ENCODE measurements at regions not wholly inside any gene's neighbourhood (a gene's known extent, or its start where the extent isn't known, plus 50 kb on each side); places are given as distances from the start of the nearest gene placed in this dataset.

DNA sequence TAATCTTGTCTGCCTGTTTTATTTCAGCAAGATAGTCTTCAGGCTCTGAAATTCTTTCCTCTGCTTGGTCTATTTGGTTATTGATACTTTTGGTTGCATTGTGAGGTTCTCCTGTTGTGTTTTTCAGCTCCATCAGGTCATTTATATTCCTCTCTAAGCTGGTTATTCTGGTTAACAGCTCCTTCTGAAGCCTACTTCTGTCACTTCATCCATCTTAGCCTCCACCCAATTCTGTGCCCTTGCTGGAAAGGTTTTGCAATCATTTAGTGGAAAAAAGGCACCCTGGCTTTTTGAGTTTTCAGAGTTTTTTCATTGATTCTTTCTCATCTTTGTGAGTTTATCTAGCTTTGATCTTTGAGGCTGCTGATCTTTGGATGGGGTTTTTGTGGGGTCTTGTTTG is 647.7 kb downstream of the SPRY1 start:
- Histone ChIP-seq H2AFZ (no peak overlapping the region), H3K4me3 (no peak overlapping the region), H3K9me3 (ENCODE audit: low read depth) (no peaks in the 10 kb centered on the region), H3F3A (ENCODE audit: insufficient read depth) (no peaks in the 10 kb centered on the region), H3K9ac (no peak overlapping the region), H3K9me2 (ENCODE audit: insufficient read depth) (no peaks in the 10 kb centered on the region), H3K79me2 (ENCODE audit: insufficient read depth) (no peaks in the 10 kb centered on the region), H3K27me3 (replicated peaks; ENCODE audit: insufficient read depth) (no peaks in the 10 kb centered on the region), H4K20me1 (ENCODE audit: insufficient read depth) (no peaks in the 10 kb centered on the region), H3K4me2 (ENCODE audit: unreplicated experiment) (no peak overlapping the region), H3K36me3 (ENCODE audit: low read depth) (no peaks in the 10 kb centered on the region), H3K4me1 (ENCODE audit: insufficient read depth) (no peaks in the 10 kb centered on the region), H3K27ac (no peak overlapping the region)
- in situ Hi-C loops (cut with MboI) = no loop called here
- no peak for DNase-seq
- no peak for TF ChIP-seq EZH2 (IDR thresholded peaks at IDR 0.05; ENCODE audit: insufficient read depth, poor library complexity, severe bottlenecking)
- no peak for TF ChIP-seq EZH2phosphoT487 (IDR thresholded peaks at IDR 0.05; ENCODE audit: insufficient read depth, low read depth)

DNA sequence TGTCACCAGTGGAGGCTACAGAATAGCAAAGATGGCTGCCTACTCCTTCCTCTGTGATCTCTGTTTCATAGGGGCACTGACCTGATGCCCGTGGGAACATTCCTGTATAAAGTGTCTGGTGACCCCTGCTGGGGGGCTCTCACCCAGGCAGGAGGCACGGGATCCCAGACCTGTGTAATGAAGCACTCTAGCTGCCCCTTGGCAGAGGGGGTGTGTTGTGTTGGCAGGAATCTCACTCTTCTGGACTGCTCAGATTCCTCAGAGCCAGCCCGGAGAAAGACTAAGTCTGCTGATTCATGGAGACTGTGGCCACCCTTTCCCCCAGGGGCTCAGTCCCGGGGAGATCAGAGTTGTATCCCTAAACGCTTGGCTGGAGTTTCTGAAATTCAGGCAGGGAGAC is 648.3 kb downstream of the SPRY1 start:
- Histone ChIP-seq H3K79me2 (ENCODE audit: insufficient read depth) (no peaks in the 10 kb centered on the region), H3K9me2 (ENCODE audit: insufficient read depth) (no peaks in the 10 kb centered on the region), H3F3A (ENCODE audit: insufficient read depth) (no peaks in the 10 kb centered on the region), H3K4me3 (no peak overlapping the region), H3K27ac (no peak overlapping the region), H3K4me1 (ENCODE audit: insufficient read depth) (no peaks in the 10 kb centered on the region), H3K36me3 (ENCODE audit: low read depth) (no peaks in the 10 kb centered on the region), H4K20me1 (ENCODE audit: insufficient read depth) (no peaks in the 10 kb centered on the region), H2AFZ (no peak overlapping the region), H3K27me3 (replicated peaks; ENCODE audit: insufficient read depth) (no peaks in the 10 kb centered on the region), H3K4me2 (ENCODE audit: unreplicated experiment) (no peak overlapping the region), H3K9ac (no peak overlapping the region), H3K9me3 (ENCODE audit: low read depth) (no peaks in the 10 kb centered on the region)
- in situ Hi-C loops (cut with MboI) = no loop called here
- no peak for TF ChIP-seq EZH2phosphoT487 (IDR thresholded peaks at IDR 0.05; ENCODE audit: insufficient read depth, low read depth)
- no peak for TF ChIP-seq EZH2 (IDR thresholded peaks at IDR 0.05; ENCODE audit: insufficient read depth, poor library complexity, severe bottlenecking)
- WGBS, 2 experiments (ENCODE audit: low coverage in 1 of 2, low lambda C conversion rate in 2 of 2, missing lambda C conversion rate in 2 of 2) = 65 to 75% methylated on average over 5 of the region's 5 CpGs
- DNase-seq = no peak

DNA sequence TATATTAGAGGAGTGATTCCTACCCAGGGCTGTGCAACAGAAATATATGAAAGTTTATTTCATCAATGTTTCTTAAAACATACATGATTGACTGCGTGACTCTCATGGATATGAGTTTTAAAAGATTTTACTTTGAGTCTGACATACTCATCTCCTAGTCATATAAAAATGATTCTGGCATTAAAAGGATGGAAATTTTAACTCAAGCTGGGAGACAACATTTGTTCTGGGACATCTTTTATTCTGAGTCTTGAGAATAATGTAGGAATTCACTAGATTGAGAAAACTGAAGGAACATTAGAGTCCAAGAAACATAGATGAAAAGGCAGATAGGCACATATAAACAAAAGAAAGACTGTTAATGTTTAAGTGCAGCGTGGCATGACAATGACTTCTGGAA is 649.6 kb downstream of the SPRY1 start:
- Histone ChIP-seq H3K79me2 (ENCODE audit: insufficient read depth) (no peaks in the 10 kb centered on the region), H3K4me1 (ENCODE audit: insufficient read depth) (no peaks in the 10 kb centered on the region), H3K27ac (no peak overlapping the region), H3K4me2 (ENCODE audit: unreplicated experiment) (no peak overlapping the region), H3F3A (ENCODE audit: insufficient read depth) (no peaks in the 10 kb centered on the region), H4K20me1 (ENCODE audit: insufficient read depth) (no peaks in the 10 kb centered on the region), H2AFZ (no peak overlapping the region), H3K27me3 (replicated peaks; ENCODE audit: insufficient read depth) (no peaks in the 10 kb centered on the region), H3K9ac (no peak overlapping the region), H3K4me3 (no peak overlapping the region), H3K9me2 (ENCODE audit: insufficient read depth) (no peaks in the 10 kb centered on the region), H3K9me3 (ENCODE audit: low read depth) (no peaks in the 10 kb centered on the region), H3K36me3 (ENCODE audit: low read depth) (no peaks in the 10 kb centered on the region)
- TF ChIP-seq EZH2 (IDR thresholded peaks at IDR 0.05; ENCODE audit: insufficient read depth, poor library complexity, severe bottlenecking) = no peak
- no peak for TF ChIP-seq EZH2phosphoT487 (IDR thresholded peaks at IDR 0.05; ENCODE audit: insufficient read depth, low read depth)
- 58 to 68% methylated on average over 2 of the region's 2 CpGs for WGBS, 2 experiments (ENCODE audit: low coverage in 1 of 2, low lambda C conversion rate in 2 of 2, missing lambda C conversion rate in 2 of 2)
- in situ Hi-C loops (cut with MboI) = no loop called here
- no peak for DNase-seq

DNA sequence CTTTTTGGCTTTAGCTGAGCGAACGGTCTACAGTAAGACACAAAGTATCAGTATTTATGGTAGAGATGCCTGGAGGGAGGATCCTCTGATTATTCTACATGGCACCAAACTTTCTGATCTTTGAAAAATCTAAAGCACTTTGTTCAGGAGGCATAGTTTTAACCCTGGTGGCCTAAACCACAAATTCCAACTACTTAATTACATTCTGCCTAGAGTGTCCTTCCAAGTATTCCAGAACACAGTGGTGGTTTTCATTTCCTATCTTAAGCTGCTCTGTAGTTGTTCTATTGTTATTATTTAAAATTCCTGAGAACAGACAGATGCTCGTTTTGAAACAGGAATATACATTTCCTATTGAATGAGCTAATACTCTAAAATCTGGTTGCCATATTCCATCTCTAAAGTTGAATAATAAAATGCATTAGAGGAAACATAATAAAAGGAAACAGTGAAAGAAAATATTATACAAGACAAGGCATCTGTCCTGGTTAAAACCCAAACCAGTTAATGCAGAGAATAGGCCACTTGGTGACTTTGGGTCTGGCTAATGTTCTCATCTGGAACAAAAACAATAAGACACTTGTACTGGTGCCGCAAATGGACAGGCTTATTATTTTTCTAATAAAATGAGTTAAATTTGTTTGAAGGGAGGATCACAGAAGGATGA is 657.4 kb downstream of the SPRY1 start:
- 0 out of 2 replicates have a peak, but pooled peaks cover 5% of the 10 kb centered on the region for H3K4me1 ChIP-seq (ENCODE audit: insufficient read depth)
- no peak for DNase-seq
- H3K9me3 ChIP-seq (ENCODE audit: low read depth) = no peaks in the 10 kb centered on the region
- TF ChIP-seq EZH2phosphoT487 (IDR thresholded peaks at IDR 0.05; ENCODE audit: insufficient read depth, low read depth) (no peak), EZH2 (IDR thresholded peaks at IDR 0.05; ENCODE audit: insufficient read depth, poor library complexity, severe bottlenecking) (no peak)
- no peaks in the 10 kb centered on the region for H3K36me3 ChIP-seq (ENCODE audit: low read depth)
- H3F3A ChIP-seq (ENCODE audit: insufficient read depth) = no peaks in the 10 kb centered on the region
- no peak overlapping the region for H3K4me2 ChIP-seq (ENCODE audit: unreplicated experiment)
- no peak overlapping the region for H2AFZ ChIP-seq
- in situ Hi-C loops (cut with MboI) = no loop called here
- no peaks in the 10 kb centered on the region for H3K9me2 ChIP-seq (ENCODE audit: insufficient read depth)
- no peak overlapping the region for H3K27ac ChIP-seq
- no peak overlapping the region for H3K4me3 ChIP-seq
- H3K9ac ChIP-seq = no peak overlapping the region
- H3K79me2 ChIP-seq (ENCODE audit: insufficient read depth) = no peaks in the 10 kb centered on the region
- WGBS, 2 experiments (ENCODE audit: low coverage in 1 of 2, low lambda C conversion rate in 2 of 2, missing lambda C conversion rate in 2 of 2) = 78 to 90% methylated on average over 4 of the region's 4 CpGs
- no peaks in the 10 kb centered on the region for H4K20me1 ChIP-seq (ENCODE audit: insufficient read depth)
- no peaks in the 10 kb centered on the region for H3K27me3 ChIP-seq (replicated peaks; ENCODE audit: insufficient read depth)

DNA sequence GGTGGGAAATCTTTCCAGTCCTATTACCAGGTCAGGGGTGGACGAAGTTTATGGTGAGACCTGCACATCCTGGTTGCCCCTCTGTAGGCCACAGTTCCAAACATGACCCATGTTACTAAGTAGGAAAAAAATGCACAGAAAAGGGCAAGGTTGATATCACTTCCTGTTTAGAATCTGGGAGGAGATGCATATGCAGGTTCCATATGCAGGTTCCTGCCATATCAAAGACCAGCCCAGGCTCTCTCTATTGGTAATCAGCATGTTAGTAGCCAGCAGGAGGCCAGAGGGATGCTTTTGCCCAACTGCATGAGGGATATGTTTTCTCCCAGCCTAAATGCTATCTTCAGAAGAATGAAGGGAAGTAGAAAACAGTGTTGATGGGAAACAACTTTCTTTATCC is 657.2 kb downstream of the ANKRD50 start:
- Histone ChIP-seq H3K9ac (no peak overlapping the region), H3K9me2 (ENCODE audit: insufficient read depth) (no peaks in the 10 kb centered on the region), H3K9me3 (ENCODE audit: low read depth) (no peaks in the 10 kb centered on the region), H3K4me2 (ENCODE audit: unreplicated experiment) (no peak overlapping the region), H2AFZ (peak overlapping the region; percentile 39; the same call in 1 of the 2 replicates), H3F3A (ENCODE audit: insufficient read depth) (peaks cover 3% of the 10 kb centered on the region; the same call in 1 of the 2 replicates), H3K27ac (no peak overlapping the region), H3K4me1 (ENCODE audit: insufficient read depth) (peaks cover 9% of the 10 kb centered on the region), H3K79me2 (ENCODE audit: insufficient read depth) (no peaks in the 10 kb centered on the region), H3K27me3 (replicated peaks; ENCODE audit: insufficient read depth) (no peaks in the 10 kb centered on the region), H4K20me1 (ENCODE audit: insufficient read depth) (no peaks in the 10 kb centered on the region), H3K4me3 (no peak overlapping the region), H3K36me3 (ENCODE audit: low read depth) (no peaks in the 10 kb centered on the region)
- in situ Hi-C loops (cut with MboI) = no loop called here
- TF ChIP-seq EZH2phosphoT487 (IDR thresholded peaks at IDR 0.05; ENCODE audit: insufficient read depth, low read depth) (no peak), EZH2 (IDR thresholded peaks at IDR 0.05; ENCODE audit: insufficient read depth, poor library complexity, severe bottlenecking) (no peak)
- no peak for DNase-seq
- WGBS, 2 experiments (ENCODE audit: low coverage in 1 of 2, low lambda C conversion rate in 2 of 2, missing lambda C conversion rate in 2 of 2) = 95 to 100% methylated on average over 1 of the region's 1 CpG
